ENCODE measurements at regions not wholly inside any gene's neighbourhood (a gene's known extent, or its start where the extent isn't known, plus 50 kb on each side); places are given as distances from the start of the nearest gene placed in this dataset.
A peak's percentile ranks its signal among the peaks of the same experiment; 100 is the strongest.
"Not testable (repeated sequence)": the region's sequence is repeated elsewhere in the genome, so short reads cannot be mapped to it uniquely, and the experiment has no call there.

DNA sequence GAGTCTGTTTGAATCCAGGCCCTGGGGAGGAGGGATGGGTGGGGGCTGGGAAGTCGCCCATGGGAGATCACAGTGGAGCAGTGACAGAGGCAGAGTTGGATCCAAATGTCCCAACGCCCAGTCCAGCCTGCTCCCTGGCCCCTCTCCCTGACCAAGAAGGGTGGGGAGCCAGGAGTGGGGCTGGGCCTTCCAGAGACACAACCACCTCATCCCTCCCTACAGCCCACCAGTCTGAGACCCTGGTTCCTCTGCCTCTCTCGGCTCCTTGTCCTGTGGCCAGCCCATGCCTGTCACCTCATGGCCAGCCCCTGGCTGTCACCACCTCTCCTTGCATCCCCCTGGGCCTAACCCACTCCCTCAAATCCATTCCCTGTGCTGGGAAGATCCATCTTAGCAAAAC lies 71.2 kb upstream of the PRR5 start:
- DNase-seq (ENCODE audit: low read depth, low spot score) = no peak

DNA sequence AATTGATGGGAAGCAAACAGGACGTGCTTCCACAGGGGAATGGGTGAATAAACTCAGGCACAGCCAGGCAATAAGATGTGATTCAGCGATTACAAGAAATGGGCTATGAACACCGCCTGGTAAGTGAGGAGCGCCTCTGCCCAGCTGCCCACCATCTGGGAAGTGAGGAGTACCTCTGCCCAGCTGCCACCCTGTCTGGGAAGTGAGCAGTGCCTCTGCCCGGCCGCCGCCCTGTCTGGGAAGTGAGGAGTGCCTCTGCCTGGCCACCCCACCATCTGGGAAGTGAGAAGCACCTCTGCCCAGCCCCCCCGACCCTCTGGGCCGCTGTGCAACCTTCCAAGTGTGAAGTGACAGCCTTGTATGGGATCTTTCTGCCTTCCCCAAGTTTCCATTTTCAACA lies 73.2 kb upstream of the PRR5 start:
- DNase-seq (ENCODE audit: low read depth, low spot score) = no peak

DNA sequence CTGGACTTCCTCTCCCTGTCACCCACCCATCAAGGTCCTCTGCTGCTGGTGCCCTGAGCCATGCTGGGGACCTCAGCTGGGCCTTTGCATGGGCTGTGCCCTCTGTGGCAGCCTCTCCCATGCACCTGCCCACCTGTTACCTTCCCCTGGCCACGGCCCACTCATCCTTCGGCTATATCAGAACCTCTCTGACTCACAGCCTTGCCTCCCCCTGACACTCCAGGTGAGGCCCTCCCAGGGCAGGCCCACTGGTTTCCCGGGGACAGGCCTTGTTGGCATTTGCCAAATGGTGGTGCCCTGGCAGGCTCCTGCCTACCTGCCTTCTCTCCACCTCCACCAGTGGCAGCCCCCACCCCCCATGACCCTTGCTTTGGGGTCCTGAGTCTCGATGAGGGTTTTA lies 73.7 kb upstream of the PRR5 start:
- DNase-seq (ENCODE audit: low read depth, low spot score) = no peak

DNA sequence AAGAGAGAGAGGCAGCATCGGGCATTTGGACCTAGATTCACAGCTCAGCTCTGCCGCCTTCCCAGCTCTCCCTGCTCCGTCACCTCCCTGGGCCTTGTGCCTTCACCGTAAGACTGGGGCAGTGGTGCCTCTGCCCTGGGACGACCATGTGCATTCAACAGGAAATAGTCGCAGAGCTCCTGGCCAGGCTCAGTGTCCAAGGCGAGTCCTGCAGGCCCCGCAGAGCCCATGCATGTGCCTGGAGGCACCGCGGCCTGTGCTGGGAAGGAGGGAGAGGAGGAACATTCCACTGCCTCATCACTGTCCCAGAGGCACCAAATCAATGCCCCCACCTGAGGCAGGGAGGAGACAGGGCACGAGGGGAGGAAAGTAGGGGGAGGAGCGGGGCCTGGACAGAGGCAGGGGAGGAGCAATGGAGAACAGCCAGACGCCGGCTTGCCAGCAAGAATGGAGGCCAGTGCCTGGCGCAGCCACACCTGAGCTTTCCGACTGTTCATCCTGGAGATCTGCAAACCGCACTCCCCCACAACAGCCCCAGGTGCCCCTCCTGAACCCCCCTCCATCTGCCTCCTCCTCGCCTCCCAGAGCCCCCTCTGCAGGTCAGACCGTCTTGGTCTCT lies 74.4 kb upstream of the PRR5 start:
- no peak for DNase-seq (ENCODE audit: low read depth, low spot score)

DNA sequence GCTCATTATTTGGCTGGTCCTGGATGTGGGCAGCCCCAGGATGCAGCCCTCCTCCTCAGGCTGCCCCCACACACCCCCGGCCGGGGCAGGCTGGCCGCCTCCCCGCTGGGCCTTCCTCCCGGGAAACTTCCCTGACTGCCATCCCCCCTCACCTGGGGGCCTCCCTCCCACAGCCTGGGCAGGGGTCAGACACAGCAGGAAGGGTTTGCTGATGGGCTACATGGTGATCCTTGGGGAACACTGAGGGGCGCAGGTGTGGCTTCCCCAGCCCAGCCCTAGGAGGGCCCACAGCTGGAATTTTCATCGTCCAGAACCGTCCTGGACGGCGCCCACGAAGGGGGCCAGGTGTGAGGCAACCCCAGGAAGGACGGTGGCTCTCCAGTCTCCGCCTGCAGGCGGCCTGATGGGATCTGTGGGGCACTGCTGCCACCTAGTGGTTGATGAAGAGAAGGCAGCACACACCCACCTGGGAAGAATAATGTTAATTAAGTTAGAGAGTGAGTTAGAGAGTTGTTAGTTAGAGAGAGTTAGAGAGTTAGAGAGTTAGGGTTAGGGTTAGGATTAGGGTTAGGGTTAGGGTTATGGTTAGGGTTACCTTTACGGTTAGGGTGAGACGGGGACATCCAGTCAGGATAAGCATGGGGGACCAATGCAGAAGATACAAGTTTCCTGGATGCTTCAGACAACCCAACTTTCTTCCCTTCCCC lies 75.9 kb upstream of the PRR5 start:
- peak; percentile 61 for DNase-seq (ENCODE audit: low read depth, low spot score)

DNA sequence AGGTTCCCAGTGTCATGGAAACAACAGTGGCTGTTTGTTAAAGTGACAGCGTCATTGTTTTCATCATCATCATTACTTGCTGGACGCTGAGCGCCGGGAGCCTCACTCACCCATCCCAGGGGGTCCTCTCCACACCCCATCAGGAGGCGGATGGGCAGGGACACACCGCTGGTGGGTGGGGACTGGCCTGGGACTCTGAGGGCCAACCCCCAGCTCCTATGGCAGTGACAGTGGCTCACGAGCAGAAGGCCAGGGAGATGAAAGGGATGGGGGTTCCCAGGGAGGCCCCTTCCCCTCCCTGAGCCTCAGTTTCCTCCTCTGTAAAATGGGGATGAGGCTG lies 76.6 kb upstream of the PRR5 start:
- DNase-seq (ENCODE audit: low read depth, low spot score) = no peak

DNA sequence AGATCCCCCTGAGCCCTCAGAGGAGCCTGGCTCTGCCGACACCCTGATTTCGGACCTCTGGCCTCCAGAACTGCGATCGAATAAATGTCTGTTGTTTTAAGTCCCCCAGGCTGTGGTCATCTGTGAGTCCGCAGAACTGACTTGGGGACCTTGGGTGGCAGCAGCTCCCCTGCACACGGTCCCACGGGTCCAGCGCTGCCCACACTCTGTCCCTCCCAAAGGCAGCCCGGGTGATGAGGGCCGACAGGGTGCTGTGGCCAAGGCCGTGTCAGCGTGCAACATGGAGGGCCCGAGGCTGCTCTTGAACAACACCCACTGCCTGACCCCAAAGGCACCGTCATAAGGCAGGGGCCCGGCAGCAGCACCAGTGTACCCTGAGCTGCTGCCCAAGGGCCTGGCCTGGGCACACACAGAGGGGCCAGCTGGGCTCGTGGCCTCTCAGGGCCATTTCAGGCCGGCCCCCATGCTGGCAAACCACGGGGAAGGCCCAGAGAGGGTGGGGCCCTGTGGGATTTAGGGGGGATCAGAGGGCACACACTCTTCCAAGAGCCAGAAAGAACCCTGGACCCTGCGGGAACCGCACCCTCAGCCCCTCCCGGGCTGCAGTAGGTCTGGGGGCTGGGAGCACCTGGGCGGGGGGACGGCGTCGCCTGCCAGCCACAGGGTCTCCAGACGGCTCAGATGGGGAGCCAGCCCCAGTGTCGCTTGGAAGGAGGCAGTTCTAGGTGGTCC lies 77.1 kb upstream of the PRR5 start:
- no peak for DNase-seq (ENCODE audit: low read depth, low spot score)

DNA sequence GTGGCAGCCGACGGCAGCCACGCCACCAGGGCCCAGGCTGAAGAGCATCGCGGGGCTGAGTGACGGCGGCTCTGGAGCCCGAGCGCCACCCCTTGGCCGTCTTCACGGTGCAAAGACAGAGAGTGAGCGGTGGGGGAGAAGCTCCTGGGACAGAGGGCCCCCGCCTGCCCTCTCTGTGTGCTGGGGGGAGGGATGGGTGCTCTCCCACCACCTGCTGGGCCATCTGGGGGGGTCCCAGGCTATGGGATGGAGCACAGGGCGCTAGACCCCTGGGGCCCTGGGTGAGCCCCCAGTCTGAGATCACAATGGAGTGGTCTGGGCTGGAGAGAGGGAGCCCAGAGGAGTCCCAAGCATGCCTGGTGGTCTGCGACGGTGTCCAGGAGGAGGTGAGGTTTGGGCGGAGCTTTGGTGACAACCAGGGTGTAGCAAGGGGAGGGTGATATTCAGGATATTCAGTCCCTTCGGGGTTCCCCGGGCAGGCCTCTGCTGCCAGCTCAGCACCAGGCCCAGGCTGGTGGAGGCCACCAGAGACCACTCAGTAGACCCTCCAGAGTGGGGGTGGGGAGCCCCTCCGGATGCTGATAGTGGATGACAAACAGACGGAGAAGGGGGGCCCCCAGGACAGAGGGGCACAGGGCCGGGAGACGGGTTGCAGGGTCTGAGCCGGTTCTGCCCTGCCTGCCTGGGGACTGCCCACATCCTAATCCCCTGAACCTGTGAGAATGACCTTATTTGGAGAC lies 78.1 kb upstream of the PRR5 start:
- no peak for DNase-seq (ENCODE audit: low read depth, low spot score)

DNA sequence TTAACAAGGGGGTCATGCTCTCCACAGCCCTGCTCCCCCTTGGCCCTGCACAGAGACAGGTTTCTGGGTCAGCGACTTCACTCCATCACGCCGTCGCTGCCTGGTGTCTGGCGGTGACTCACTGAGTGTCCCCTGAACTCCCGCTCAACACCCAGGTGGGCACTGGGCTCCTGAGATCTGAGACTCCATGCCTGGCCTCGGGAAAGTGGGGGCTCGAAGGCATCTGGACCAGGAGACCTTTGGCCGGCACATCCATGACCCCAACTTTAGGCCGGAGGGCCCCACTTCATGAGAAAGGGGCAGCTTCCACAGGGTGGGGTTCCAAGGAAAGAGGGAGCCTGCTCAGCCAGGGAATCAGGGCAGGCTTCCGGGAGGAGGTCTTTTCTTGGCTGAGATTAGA lies 79.3 kb upstream of the PRR5 start:
- no peak for DNase-seq (ENCODE audit: low read depth, low spot score)

DNA sequence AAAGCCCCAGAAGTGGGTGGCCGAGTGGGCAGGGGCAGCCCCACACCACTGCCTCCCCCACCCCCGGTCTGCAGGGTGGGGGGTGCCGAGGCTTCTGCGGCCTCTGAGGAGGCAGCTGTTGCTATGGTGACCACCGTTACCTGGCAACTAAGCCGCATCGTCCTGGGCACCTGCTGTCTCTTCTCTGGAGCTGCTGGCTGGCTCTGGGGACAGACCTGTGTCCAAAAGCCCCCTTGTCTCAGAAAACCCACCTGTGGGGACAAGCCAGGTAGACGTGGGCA lies 79.9 kb upstream of the PRR5 start:
- DNase-seq (ENCODE audit: low read depth, low spot score) = no peak

DNA sequence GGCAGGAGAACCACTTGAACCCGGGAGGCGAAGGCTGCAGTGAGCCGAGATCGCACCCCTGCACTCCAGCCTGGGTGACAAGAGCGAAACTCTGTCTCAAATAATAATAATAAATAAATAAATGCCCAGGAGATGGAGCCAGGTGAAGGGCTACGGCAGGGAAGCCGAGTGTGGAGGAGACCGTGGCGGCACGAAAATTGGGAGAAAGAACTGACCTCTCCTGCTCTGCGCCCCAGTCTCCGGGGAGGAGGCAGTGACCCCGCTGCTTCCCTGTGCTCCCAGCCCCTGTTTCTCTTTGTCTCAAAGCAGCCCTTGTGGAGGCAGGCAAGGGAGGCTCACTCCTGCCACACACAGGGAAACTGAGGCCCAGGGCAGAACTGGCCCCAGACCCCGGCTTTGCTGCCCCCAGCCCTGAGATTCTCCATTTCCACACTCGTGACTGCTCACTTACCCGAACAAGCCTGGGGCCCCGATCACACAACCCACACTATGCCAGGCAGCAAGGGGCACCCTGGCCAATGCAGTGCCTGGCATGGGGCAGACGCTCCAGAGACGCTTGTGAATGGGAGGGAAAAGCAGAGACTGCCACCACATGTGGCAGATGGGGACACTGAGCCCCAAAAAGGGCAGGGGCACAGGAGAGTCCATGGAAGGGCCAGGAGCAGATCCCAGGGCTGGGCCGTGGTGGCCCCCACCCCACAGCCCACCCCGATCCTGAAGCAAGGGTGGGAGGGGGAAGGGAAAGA lies 80.4 kb upstream of the PRR5 start:
- no peak for DNase-seq (ENCODE audit: low read depth, low spot score)

DNA sequence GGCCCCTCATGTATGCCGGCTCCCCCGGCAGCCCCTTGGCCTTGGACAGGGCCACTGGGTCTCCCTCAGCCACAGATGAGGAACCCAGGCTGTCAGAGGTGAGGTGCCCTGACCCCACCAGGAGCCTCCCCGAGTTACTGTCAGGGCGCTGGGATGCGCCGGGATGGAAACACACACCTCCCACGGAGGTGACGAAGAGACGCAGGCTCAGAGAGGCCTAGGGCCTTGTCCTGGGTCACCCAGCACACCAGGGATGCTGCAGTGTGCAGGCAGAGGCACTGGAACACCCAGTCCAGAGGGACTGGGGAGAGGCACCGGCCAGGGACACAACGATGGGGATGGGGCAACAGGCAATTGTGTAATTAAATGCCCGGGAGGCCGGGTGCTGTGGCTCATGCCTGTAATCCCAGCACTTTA lies 81.2 kb upstream of the PRR5 start:
- DNase-seq (ENCODE audit: low read depth, low spot score) = no peak

DNA sequence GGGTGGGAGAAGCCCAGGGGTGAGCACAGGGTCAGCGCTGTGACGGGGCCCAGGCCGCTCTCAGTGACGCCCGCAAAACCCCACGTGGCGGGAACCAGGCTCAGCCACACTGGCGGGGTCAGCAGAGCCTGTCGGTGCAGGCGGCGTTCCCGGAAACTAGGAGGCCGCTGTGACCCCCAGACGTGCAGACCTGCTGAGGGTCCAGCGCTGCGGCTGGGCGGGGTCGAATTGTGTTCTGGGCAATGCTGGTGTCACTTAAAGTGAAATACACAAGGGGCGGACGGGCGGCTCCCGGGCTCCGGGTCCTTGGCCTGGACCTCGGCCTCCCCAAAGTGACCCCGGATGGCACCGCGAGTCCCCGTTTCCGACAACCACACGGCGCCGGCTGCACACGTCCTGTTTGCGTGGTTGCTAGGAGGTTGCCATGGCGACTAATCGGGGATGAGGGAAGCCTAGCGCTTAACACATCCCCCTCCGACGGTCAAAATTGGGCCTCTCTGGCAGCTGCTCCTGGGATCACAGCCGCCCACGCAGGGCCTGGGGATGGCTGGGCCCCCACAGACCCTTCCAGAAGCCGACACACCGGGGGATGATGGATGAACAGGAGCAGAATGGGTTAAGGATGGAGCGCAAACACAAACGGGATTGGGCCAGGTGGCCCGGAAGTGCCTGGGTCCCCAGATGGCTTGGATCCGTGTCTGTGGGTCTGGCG lies 81.7 kb upstream of the PRR5 start:
- peak; percentile 59 for DNase-seq (ENCODE audit: low read depth, low spot score)

DNA sequence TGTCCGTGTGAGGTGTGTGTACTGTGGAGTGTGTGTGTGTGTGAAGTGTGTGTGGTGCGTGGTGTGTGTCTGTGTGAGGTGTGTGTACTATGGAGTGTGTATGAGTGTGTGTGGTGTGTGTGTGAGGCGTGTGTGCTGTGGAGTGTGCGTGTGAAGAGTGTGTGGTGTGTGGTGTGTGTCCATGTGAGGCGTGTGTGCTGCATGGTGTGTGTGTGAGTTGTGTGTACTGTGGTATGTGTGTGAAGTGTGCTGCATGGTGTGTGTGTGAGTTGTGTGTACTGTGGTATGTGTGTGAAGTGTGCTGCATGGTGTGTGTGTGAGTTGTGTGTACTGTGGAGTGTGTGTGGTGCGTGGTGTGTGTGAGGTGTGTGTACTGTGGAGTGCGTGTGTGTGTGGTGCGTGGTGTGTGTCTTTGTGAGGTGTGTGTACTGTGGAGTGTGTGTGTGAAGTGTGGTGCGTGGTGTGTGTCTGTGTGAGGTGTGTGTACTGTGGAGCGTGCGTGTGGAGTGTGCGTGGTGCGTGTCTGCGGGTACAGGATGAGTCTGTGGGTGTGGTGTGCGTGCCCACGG lies 82.4 kb upstream of the PRR5 start:
- not testable (repeated sequence) for DNase-seq (ENCODE audit: low read depth, low spot score)

DNA sequence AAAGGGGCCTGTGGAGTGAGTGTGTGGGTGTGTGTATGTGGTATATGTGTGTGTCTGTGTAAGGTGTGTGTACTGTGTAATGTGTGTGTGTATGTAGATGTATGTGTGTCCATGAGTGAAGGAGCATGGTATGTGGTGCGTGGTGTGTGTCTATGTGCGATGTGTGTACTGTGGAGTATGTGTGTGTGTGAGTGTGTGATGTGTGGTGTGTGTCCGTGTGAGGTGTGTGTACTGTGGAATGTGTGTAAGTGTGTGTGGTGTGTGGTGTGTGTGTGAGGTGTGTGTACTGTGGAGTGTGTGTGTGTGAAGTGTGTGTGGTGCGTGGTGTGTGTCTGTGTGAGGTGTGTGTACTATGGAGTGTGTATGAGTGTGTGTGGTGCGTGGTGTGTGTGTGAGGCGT lies 83.1 kb upstream of the PRR5 start:
- not testable (repeated sequence) for DNase-seq (ENCODE audit: low read depth, low spot score)

DNA sequence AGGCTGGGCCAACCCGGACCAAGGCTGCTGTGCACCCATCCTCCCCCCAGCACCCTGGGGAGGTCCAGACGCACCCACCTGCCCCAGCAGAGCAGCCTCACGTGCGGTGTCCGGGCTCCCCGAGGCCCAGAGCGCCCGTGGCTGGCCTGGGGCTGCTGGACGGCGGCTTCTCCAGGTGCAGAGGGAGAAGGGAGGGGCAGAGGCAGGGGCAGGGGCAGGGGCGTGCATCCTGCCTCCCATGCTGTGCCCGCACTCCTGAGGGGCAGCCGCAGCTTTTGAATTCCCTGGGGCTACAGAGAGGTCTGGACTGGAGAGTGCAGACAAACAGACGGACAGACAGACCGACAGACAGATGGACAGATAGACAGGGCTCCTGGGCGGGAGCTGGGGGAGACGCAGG lies 83.6 kb upstream of the PRR5 start:
- no peak for DNase-seq (ENCODE audit: low read depth, low spot score)

DNA sequence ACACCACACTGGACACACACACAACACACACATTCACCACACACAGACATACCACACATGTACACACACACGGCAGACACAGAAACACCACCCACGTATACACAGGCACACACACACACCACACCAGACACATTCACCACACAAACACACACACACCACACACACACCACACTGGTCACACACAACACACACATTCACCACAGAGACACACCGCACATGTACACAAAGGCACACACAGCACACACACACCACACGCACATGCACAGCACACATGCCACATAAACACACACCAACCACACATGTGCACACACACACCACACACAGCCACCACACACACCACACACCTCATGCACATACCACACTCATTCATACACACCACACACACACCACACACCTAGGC lies 84.2 kb upstream of the PRR5 start:
- DNase-seq (ENCODE audit: low read depth, low spot score) = no peak

DNA sequence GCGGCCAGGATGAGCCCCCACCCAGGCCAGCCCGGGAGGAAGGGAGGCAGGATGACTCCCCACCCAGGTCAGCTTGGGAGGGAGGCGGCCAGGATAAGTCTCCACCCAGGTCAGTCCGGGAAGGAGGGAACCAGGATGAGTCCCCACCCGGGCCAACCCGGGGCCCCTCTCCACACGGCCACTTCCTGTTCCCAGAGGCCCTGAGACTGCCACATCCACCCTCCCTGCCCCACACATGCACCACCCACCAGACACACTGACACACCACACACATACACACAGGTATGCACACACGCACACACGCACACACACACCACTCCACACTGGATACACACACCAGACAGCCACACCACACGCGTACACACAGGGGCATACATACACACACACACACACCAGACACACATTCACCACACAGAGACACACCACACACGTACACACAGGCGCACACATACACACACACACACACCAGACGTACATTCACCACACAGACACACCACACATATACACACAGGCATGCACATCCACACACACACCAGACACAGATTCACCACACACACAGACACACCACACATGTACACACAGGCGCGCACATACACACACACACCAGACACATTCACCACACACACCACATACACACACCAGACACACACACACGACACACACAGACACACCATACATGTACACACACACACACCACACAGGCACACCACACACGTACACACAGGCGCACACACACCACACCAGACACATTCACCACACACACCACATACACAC lies 84.9 kb upstream of the PRR5 start:
- no peak for DNase-seq (ENCODE audit: low read depth, low spot score)

DNA sequence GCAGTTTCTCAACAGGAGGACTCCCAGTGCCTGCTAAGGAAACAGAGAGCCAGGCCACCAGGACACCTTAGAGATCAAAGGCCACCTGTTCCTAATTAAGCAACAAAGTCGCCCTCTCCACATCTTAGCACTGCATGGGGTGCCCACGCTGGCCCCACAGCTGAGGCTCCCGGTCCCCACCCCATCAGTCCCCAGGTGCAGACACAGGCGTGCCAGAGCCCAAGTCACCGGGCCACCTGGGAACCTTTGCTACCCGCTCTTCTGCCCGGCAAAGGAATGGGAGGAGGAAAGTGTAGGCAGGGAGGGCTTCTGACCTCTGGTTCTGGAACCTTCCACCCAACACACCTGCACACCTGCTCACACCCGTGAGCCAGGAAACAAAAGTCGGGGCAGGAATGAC lies 85.5 kb upstream of the PRR5 start:
- DNase-seq (ENCODE audit: low read depth, low spot score) = no peak

DNA sequence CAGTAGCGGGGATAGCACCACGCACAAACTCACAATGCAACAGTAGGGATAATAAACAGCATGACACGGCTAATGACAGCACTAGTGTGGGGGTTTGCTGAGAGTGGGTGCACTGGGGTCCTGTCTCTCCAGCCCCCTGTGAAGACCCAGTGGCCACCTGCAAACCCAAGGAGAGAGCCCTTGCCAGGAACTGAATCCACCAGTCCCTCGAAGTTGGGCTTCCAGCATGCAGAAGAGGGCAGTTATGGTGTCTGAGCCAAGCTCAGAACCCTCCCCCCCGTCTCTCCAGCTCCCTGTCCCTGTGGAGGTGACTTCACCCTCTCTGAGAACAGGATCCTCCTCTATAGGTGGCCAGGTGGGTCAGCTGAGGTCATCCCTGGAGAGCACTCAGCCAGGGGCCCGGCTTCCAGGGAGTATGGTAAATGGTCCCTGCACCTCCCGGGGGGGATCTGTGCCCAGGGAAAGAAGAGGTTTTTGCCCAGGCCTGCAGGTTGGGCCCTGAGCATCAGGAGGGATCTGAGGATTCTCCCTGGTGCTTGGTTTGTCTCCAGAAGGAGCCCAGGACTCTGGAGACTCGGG lies 86.3 kb upstream of the PRR5 start:
- DNase-seq (ENCODE audit: low read depth, low spot score) = no peak

Measured in activated CD4-positive, CD25-positive, alpha-beta regulatory T cell treated with anti-CD3 and anti-CD28 coated beads, Interleukin-2, amount 50 U/mL, for 16 hours (primary cell).